SU-DHL-6 (cell line): ENCODE measurements at regions not wholly inside any gene's neighbourhood (a gene's known extent, or its start where the extent isn't known, plus 50 kb on each side); places are given as distances from the start of the nearest gene placed in this dataset.

Experiments
- H2AFZ ChIP-seq: fragments of 200-600 bp; sonication (generic); 2 replicates; pipeline ENCODE4 v1.6.1; 2014; ENCODE audit warnings: low read depth, mild to moderate bottlenecking, moderate library complexity, mixed read lengths, antibody characterized with exemption, low read length; ENCODE audit not compliant: severe bottlenecking
- H3F3A ChIP-seq: fragments of 200-600 bp; shearing (Covaris generic); 2 replicates; pipeline ENCODE4 v1.6.0; 2016; ENCODE audit warnings: antibody characterized with exemption, mild to moderate bottlenecking; ENCODE audit not compliant: insufficient read depth
- H3K27ac ChIP-seq: fragments of 200-600 bp; sonication (generic); 2 replicates; pipeline ENCODE4 v1.5.1; 2016; ENCODE audit warnings: low read depth, mild to moderate bottlenecking, low read length, moderate library complexity, mixed read lengths
- H3K27me3 ChIP-seq: fragments of 200-600 bp; sonication (generic), shearing (Covaris generic); 2 replicates; pipeline ENCODE4 v1.6.0; 2014; ENCODE audit warnings: mild to moderate bottlenecking, low read length
- H3K36me3 ChIP-seq: fragments of 200-600 bp; sonication (generic); 2 replicates; pipeline ENCODE4 v1.6.1; 2014; ENCODE audit warnings: mild to moderate bottlenecking, low read length, mixed read lengths
- H3K4me2 ChIP-seq: fragments of 300-600, 200-600 bp; shearing (Covaris generic), sonication (generic); 2 replicates; pipeline ENCODE4 v1.6.0; 2014; ENCODE audit warnings: low read length, low read depth, mild to moderate bottlenecking; ENCODE audit not compliant: poor library complexity, severe bottlenecking
- H3K4me3 ChIP-seq: fragments of 200-600 bp; sonication (generic); 2 replicates; pipeline ENCODE4 v1.5.1; 2014; ENCODE audit warnings: antibody characterized with exemption, low read length, mild to moderate bottlenecking, mixed read lengths; ENCODE audit not compliant: insufficient read depth, poor library complexity, severe bottlenecking
- H3K79me2 ChIP-seq: fragments of 200-600 bp; sonication (generic); 2 replicates; pipeline ENCODE4 v1.6.1; 2014; ENCODE audit warnings: mild to moderate bottlenecking, low read length, moderate library complexity; ENCODE audit not compliant: insufficient read depth
- H3K9ac ChIP-seq: fragments of 200-600 bp; sonication (generic); 2 replicates; pipeline ENCODE4 v1.7.0; 2014; ENCODE audit warnings: mild to moderate bottlenecking, low read length
- H3K9me2 ChIP-seq: fragments of 200-600 bp; sonication (generic); replicated peaks from 2 replicates; pipeline ENCODE4 v1.6.1; 2014; ENCODE audit warnings: low read length; ENCODE audit not compliant: insufficient read depth
- H3K9me3 ChIP-seq: fragments of 200-600 bp; sonication (generic); 2 replicates; pipeline ENCODE4 v1.6.1; 2014; ENCODE audit warnings: low read length, mixed read lengths; ENCODE audit not compliant: insufficient read depth
- H4K20me1 ChIP-seq: fragments of 200-600 bp; sonication (generic); 2 replicates; pipeline ENCODE4 v1.6.1; 2014; ENCODE audit warnings: low read depth, mild to moderate bottlenecking, antibody characterized with exemption, low read length, moderate library complexity, mixed read lengths
- CTCF ChIP-seq: fragments of 200-600 bp; sonication (generic); IDR thresholded peaks from one replicate; pipeline ENCODE4 v1.5.1; 2017; ENCODE audit warnings: antibody characterized with exemption, mild to moderate bottlenecking, low read length, moderate library complexity; ENCODE audit not compliant: insufficient read depth, poor library complexity, severe bottlenecking
- EZH2phosphoT487 ChIP-seq: fragments of 200-600 bp; sonication (generic), shearing (Covaris generic); conservative IDR thresholded peaks from 2 replicates; pipeline ENCODE4 v1.6.1; 2018; ENCODE audit warnings: mild to moderate bottlenecking, antibody characterized with exemption, low read length, moderate library complexity, mixed read lengths

DNA sequence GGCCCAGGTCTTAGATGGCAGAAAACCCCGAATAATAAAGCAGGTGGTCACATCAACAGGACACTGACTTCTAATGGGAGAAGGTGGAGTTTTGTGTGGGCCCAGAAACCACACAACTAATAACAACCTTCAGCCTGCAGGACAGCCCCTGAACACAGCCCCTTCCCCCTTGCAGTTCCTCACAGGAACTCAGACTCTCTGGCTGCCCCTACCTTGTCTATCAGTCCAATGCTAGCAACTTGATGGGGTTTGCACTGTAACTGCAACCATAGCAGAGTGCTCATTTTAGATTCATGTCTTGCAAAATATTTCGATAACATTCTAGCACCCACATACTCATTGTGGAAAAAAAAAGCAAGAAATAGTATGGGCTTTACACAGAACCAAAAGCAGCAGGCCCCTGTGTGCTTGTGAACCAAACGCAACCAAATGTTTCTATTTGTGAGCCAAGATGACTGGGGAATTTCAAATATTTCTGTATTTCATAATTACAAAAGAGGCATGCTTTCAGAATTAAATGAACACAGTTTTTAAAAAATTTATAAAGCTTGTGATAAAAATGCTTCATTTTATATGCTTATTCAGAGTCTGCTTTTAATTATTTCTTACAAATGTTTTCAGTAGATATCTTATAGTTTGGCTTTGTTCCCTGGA is 62.7 kb upstream of the PDE4D start:
- no peak overlapping the region for H3K4me2 ChIP-seq
- no peaks in the 10 kb centered on the region for H3K9me2 ChIP-seq
- no peaks in the 10 kb centered on the region for H3K27me3 ChIP-seq
- no peaks in the 10 kb centered on the region for H4K20me1 ChIP-seq
- no peak overlapping the region for H2AFZ ChIP-seq
- no peak overlapping the region for H3K27ac ChIP-seq
- no peaks in the 10 kb centered on the region for H3K36me3 ChIP-seq
- no peaks in the 10 kb centered on the region for H3F3A ChIP-seq
- H3K79me2 ChIP-seq = no peaks in the 10 kb centered on the region
- H3K9me3 ChIP-seq = no peaks in the 10 kb centered on the region
- TF ChIP-seq EZH2phosphoT487 (no peak), CTCF (no peak)
- no peak overlapping the region for H3K9ac ChIP-seq
- H3K4me3 ChIP-seq = no peak overlapping the region

DNA sequence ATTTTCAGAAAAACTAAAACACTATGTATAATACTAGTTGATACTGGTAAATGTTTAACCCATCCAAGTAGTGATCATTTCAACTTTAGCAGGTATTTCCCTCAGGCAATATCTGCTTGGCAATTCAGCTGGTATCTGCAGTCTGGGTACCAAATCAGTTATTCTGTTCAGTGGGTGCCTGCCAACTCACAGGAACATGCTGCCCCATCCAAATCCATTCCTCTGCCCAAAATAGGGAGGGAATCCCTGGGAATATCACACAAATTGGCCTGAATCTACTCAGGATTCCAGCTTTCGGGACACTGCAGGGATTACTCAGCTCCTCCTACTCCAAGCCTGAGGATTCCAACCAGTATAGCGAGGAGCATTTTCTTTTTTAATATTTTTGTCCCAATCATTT is 61.7 kb upstream of the PDE4D start:
- Histone ChIP-seq H4K20me1 (no peaks in the 10 kb centered on the region), H3K79me2 (no peaks in the 10 kb centered on the region), H3K27me3 (no peaks in the 10 kb centered on the region), H3K4me2 (no peak overlapping the region), H3K9me2 (no peaks in the 10 kb centered on the region), H3F3A (no peaks in the 10 kb centered on the region), H3K27ac (no peak overlapping the region), H3K9ac (no peak overlapping the region), H3K4me3 (no peak overlapping the region), H3K36me3 (no peaks in the 10 kb centered on the region), H3K9me3 (no peaks in the 10 kb centered on the region), H2AFZ (no peak overlapping the region)
- TF ChIP-seq CTCF = no peak
- TF ChIP-seq EZH2phosphoT487 = no peak

- TF ChIP-seq EZH2phosphoT487 (no peak), CTCF (no peak)
- Histone ChIP-seq H3K27me3 (no peaks in the 10 kb centered on the region), H3K9ac (no peak overlapping the region), H3K36me3 (no peaks in the 10 kb centered on the region), H3K4me2 (no peak overlapping the region), H3K4me3 (no peak overlapping the region), H2AFZ (no peak overlapping the region), H4K20me1 (no peaks in the 10 kb centered on the region), H3K9me3 (no peaks in the 10 kb centered on the region), H3K27ac (no peak overlapping the region), H3K79me2 (no peaks in the 10 kb centered on the region), H3F3A (no peaks in the 10 kb centered on the region), H3K9me2 (no peaks in the 10 kb centered on the region)
Observed at GRCh38 chr5:59943452-59944113, 50.1 kb upstream of the PDE4D start.
